ENCODE measurements at regions not wholly inside any gene's neighbourhood (a gene's known extent, or its start where the extent isn't known, plus 50 kb on each side); places are given as distances from the start of the nearest gene placed in this dataset.
"Not testable (repeated sequence)": the region's sequence is repeated elsewhere in the genome, so short reads cannot be mapped to it uniquely, and the experiment has no call there.

GRCh38 chr4:95898226-95898625, 58.3 kb downstream of the PDHA2 start:
- H3K27ac ChIP-seq (ENCODE audit: low read length), result no peak overlapping the region
- H3K9ac ChIP-seq (ENCODE audit: low read depth, low read length), result no peak overlapping the region
- H3K9me3 ChIP-seq (ENCODE audit: insufficient read depth, low read depth, low read length), result no peaks in the 10 kb centered on the region; the same call in 1 of the 2 replicates
- no peaks in the 10 kb centered on the region for H3K27me3 ChIP-seq (ENCODE audit: insufficient read depth, low read length)
- no peaks in the 10 kb centered on the region for H3K36me3 ChIP-seq (ENCODE audit: insufficient read depth, low read depth, low read length)
- H3K4me3 ChIP-seq (ENCODE audit: low read length), result no peak overlapping the region
- H3K4me1 ChIP-seq (ENCODE audit: insufficient read depth, low read length), result no peaks in the 10 kb centered on the region

GRCh38 chr4:95909211-95909610, 69.3 kb downstream of the PDHA2 start:
- Histone ChIP-seq H3K4me3 (ENCODE audit: low read length) (no peak overlapping the region), H3K27ac (ENCODE audit: low read length) (no peak overlapping the region), H3K9ac (ENCODE audit: low read depth, low read length) (no peak overlapping the region), H3K9me3 (ENCODE audit: insufficient read depth, low read depth, low read length) (no peaks in the 10 kb centered on the region), H3K4me1 (ENCODE audit: insufficient read depth, low read length) (peaks cover 8% of the 10 kb centered on the region; the same call in 1 of the 2 replicates), H3K36me3 (ENCODE audit: insufficient read depth, low read depth, low read length) (no peaks in the 10 kb centered on the region), H3K27me3 (ENCODE audit: insufficient read depth, low read length) (no peaks in the 10 kb centered on the region)

- no peak overlapping the region for H3K27ac ChIP-seq (ENCODE audit: low read length)
- no peaks in the 10 kb centered on the region for H3K36me3 ChIP-seq (ENCODE audit: insufficient read depth, low read depth, low read length)
- H3K4me1 ChIP-seq (ENCODE audit: insufficient read depth, low read length), result peaks cover 8% of the 10 kb centered on the region; the same call in 1 of the 2 replicates
- no peak overlapping the region for H3K4me3 ChIP-seq (ENCODE audit: low read length)
- peaks cover 3% of the 10 kb centered on the region; the same call in 1 of the 2 replicates for H3K9me3 ChIP-seq (ENCODE audit: insufficient read depth, low read depth, low read length)
- no peak overlapping the region for H3K9ac ChIP-seq (ENCODE audit: low read depth, low read length)
- H3K27me3 ChIP-seq (ENCODE audit: insufficient read depth, low read length), result no peaks in the 10 kb centered on the region
These were observed 70.9 kb downstream of the PDHA2 start for GRCh38 chr4:95910749-95911148.

- Histone ChIP-seq H3K36me3 (ENCODE audit: insufficient read depth, low read depth, low read length) (no peaks in the 10 kb centered on the region), H3K4me1 (ENCODE audit: insufficient read depth, low read length) (no peaks in the 10 kb centered on the region), H3K4me3 (ENCODE audit: low read length) (no peak overlapping the region), H3K27ac (ENCODE audit: low read length) (no peak overlapping the region), H3K9ac (ENCODE audit: low read depth, low read length) (no peak overlapping the region), H3K9me3 (ENCODE audit: insufficient read depth, low read depth, low read length) (peaks cover 38% of the 10 kb centered on the region), H3K27me3 (ENCODE audit: insufficient read depth, low read length) (no peaks in the 10 kb centered on the region)
These were observed 81.6 kb downstream of the PDHA2 start for GRCh38 chr4:95921470-95921869.

- H3K36me3 ChIP-seq (ENCODE audit: insufficient read depth, low read depth, low read length), result no peaks in the 10 kb centered on the region
- peaks cover 94% of the 10 kb centered on the region for H3K9me3 ChIP-seq (ENCODE audit: insufficient read depth, low read depth, low read length)
- H3K4me3 ChIP-seq (ENCODE audit: low read length), result no peak overlapping the region
- no peak overlapping the region for H3K9ac ChIP-seq (ENCODE audit: low read depth, low read length)
- no peaks in the 10 kb centered on the region for H3K27me3 ChIP-seq (ENCODE audit: insufficient read depth, low read length)
- no peak overlapping the region for H3K27ac ChIP-seq (ENCODE audit: low read length)
- H3K4me1 ChIP-seq (ENCODE audit: insufficient read depth, low read length), result no peaks in the 10 kb centered on the region
These were observed 89.7 kb downstream of the PDHA2 start for GRCh38 chr4:95929448-95930064.

GRCh38 chr4:95939141-95939540, 99.2 kb downstream of the PDHA2 start:
- Histone ChIP-seq H3K9ac (ENCODE audit: low read depth, low read length) (no peak overlapping the region), H3K27ac (ENCODE audit: low read length) (no peak overlapping the region), H3K9me3 (ENCODE audit: insufficient read depth, low read depth, low read length) (peaks cover 3% of the 10 kb centered on the region; the same call in 1 of the 2 replicates), H3K27me3 (ENCODE audit: insufficient read depth, low read length) (no peaks in the 10 kb centered on the region), H3K4me1 (ENCODE audit: insufficient read depth, low read length) (no peaks in the 10 kb centered on the region), H3K4me3 (ENCODE audit: low read length) (no peak overlapping the region), H3K36me3 (ENCODE audit: insufficient read depth, low read depth, low read length) (no peaks in the 10 kb centered on the region)

- H3K9me3 ChIP-seq (ENCODE audit: insufficient read depth, low read depth, low read length), result peaks cover 17% of the 10 kb centered on the region; the same call in 1 of the 2 replicates
- H3K9ac ChIP-seq (ENCODE audit: low read depth, low read length), result no peak overlapping the region
- H3K27me3 ChIP-seq (ENCODE audit: insufficient read depth, low read length), result no peaks in the 10 kb centered on the region
- no peak overlapping the region for H3K4me3 ChIP-seq (ENCODE audit: low read length)
- no peak overlapping the region for H3K27ac ChIP-seq (ENCODE audit: low read length)
- no peaks in the 10 kb centered on the region for H3K36me3 ChIP-seq (ENCODE audit: insufficient read depth, low read depth, low read length)
- H3K4me1 ChIP-seq (ENCODE audit: insufficient read depth, low read length), result no peaks in the 10 kb centered on the region
These were observed 109.4 kb downstream of the PDHA2 start for GRCh38 chr4:95949136-95949765.

- Histone ChIP-seq H3K27me3 (ENCODE audit: insufficient read depth, low read length) (no peaks in the 10 kb centered on the region), H3K9me3 (ENCODE audit: insufficient read depth, low read depth, low read length) (peaks cover 17% of the 10 kb centered on the region; the same call in 1 of the 2 replicates), H3K4me3 (ENCODE audit: low read length) (no peak overlapping the region), H3K9ac (ENCODE audit: low read depth, low read length) (no peak overlapping the region), H3K36me3 (ENCODE audit: insufficient read depth, low read depth, low read length) (no peaks in the 10 kb centered on the region), H3K4me1 (ENCODE audit: insufficient read depth, low read length) (no peaks in the 10 kb centered on the region), H3K27ac (ENCODE audit: low read length) (no peak overlapping the region)
These were observed 109.9 kb downstream of the PDHA2 start for GRCh38 chr4:95949808-95950207.

- H3K27me3 ChIP-seq (ENCODE audit: insufficient read depth, low read length); H3K4me3 ChIP-seq (ENCODE audit: low read length); H3K27ac ChIP-seq (ENCODE audit: low read length); H3K4me1 ChIP-seq (ENCODE audit: insufficient read depth, low read length); H3K9ac ChIP-seq (ENCODE audit: low read depth, low read length); H3K9me3 ChIP-seq (ENCODE audit: insufficient read depth, low read depth, low read length); H3K36me3 ChIP-seq (ENCODE audit: insufficient read depth, low read depth, low read length): not testable (repeated sequence)
These were observed 112.6 kb downstream of the PDHA2 start for GRCh38 chr4:95952538-95952937.

- Histone ChIP-seq H3K9ac (ENCODE audit: low read depth, low read length) (no peak overlapping the region), H3K27me3 (ENCODE audit: insufficient read depth, low read length) (no peaks in the 10 kb centered on the region), H3K36me3 (ENCODE audit: insufficient read depth, low read depth, low read length) (no peaks in the 10 kb centered on the region), H3K4me1 (ENCODE audit: insufficient read depth, low read length) (no peaks in the 10 kb centered on the region), H3K27ac (ENCODE audit: low read length) (no peak overlapping the region), H3K9me3 (ENCODE audit: insufficient read depth, low read depth, low read length) (no peaks in the 10 kb centered on the region), H3K4me3 (ENCODE audit: low read length) (no peak overlapping the region)
These were observed 116.2 kb downstream of the PDHA2 start for GRCh38 chr4:95956094-95956493.

- Histone ChIP-seq H3K4me3 (ENCODE audit: low read length) (no peak overlapping the region), H3K4me1 (ENCODE audit: insufficient read depth, low read length) (no peaks in the 10 kb centered on the region), H3K9me3 (ENCODE audit: insufficient read depth, low read depth, low read length) (no peaks in the 10 kb centered on the region), H3K27ac (ENCODE audit: low read length) (no peak overlapping the region), H3K36me3 (ENCODE audit: insufficient read depth, low read depth, low read length) (no peaks in the 10 kb centered on the region), H3K9ac (ENCODE audit: low read depth, low read length) (no peak overlapping the region), H3K27me3 (ENCODE audit: insufficient read depth, low read length) (no peaks in the 10 kb centered on the region)
These were observed 117.2 kb downstream of the PDHA2 start for GRCh38 chr4:95957054-95957453.

GRCh38 chr4:95957759-95958158, 117.9 kb downstream of the PDHA2 start:
- Histone ChIP-seq H3K9ac (ENCODE audit: low read depth, low read length) (no peak overlapping the region), H3K4me3 (ENCODE audit: low read length) (no peak overlapping the region), H3K27me3 (ENCODE audit: insufficient read depth, low read length) (no peaks in the 10 kb centered on the region)

More at GRCh38 chr4:95957759-95958158, 117.9 kb downstream of the PDHA2 start:
- no peaks in the 10 kb centered on the region for H3K36me3 ChIP-seq (ENCODE audit: insufficient read depth, low read depth, low read length)
- H3K27ac ChIP-seq (ENCODE audit: low read length), result no peak overlapping the region
- no peaks in the 10 kb centered on the region for H3K9me3 ChIP-seq (ENCODE audit: insufficient read depth, low read depth, low read length)
- no peaks in the 10 kb centered on the region for H3K4me1 ChIP-seq (ENCODE audit: insufficient read depth, low read length)
